Stomach (tissue), 4 donors: ENCODE measurements at regions not wholly inside any gene's neighbourhood (a gene's known extent, or its start where the extent isn't known, plus 50 kb on each side); places are given as distances from the start of the nearest gene placed in this dataset.

ENCODE experiments used
- EP300 ChIP-seq: sonication (generic); formaldehyde crosslinking; IDR thresholded peaks from one replicate; pipeline ENCODE4 v1.6.1; 2017; ENCODE audit warnings: antibody characterized with exemption
- POLR2A ChIP-seq, 4 donors: fragments of 450-650 bp; IDR thresholded peaks; one replicate each; pipeline ENCODE4 v1.6.1; 2016; ENCODE audit warnings: antibody characterized with exemption in 4 of 4, control low read depth in 2 of 4, mild to moderate bottlenecking in 1 of 4, moderate library complexity in 1 of 4
- TF ChIP-seq, protein P1 (sequence below), 7 experiments: fragments of 450-650 bp in 4 of 7; fragments of 200-600 bp in 3 of 7; sonication (generic) in 3 of 7; IDR thresholded peaks; one replicate each; pipeline ENCODE4 v1.5.1; 2016 to 2019; ENCODE audit warnings: antibody characterized with exemption in 7 of 7, control low read depth in 2 of 7, mild to moderate bottlenecking in 1 of 7

GRCh38 chr12:93006471-93007208 lies 77.5 kb upstream of the EEA1 start:
- TF ChIP-seq POLR2A (IDR thresholded peaks at IDR 0.05): no peak
- TF ChIP-seq, protein P1, sequence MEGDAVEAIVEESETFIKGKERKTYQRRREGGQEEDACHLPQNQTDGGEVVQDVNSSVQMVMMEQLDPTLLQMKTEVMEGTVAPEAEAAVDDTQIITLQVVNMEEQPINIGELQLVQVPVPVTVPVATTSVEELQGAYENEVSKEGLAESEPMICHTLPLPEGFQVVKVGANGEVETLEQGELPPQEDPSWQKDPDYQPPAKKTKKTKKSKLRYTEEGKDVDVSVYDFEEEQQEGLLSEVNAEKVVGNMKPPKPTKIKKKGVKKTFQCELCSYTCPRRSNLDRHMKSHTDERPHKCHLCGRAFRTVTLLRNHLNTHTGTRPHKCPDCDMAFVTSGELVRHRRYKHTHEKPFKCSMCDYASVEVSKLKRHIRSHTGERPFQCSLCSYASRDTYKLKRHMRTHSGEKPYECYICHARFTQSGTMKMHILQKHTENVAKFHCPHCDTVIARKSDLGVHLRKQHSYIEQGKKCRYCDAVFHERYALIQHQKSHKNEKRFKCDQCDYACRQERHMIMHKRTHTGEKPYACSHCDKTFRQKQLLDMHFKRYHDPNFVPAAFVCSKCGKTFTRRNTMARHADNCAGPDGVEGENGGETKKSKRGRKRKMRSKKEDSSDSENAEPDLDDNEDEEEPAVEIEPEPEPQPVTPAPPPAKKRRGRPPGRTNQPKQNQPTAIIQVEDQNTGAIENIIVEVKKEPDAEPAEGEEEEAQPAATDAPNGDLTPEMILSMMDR (IDR thresholded peaks at IDR 0.05): no peak
- no peak for TF ChIP-seq EP300
